IPS-18a (cell line): ENCODE measurements at regions not wholly inside any gene's neighbourhood (a gene's known extent, or its start where the extent isn't known, plus 50 kb on each side); places are given as distances from the start of the nearest gene placed in this dataset.

Source experiments
- H3K27ac ChIP-seq: one replicate; pipeline ENCODE4 v1.5.1; 2013; ENCODE audit warnings: low read length
- H3K27me3 ChIP-seq: one replicate; pipeline ENCODE4 v1.6.1; 2013; ENCODE audit warnings: mild to moderate bottlenecking, low read length; ENCODE audit not compliant: control insufficient read depth, insufficient read depth
- H3K36me3 ChIP-seq: one replicate; pipeline ENCODE4 v1.6.1; 2013; ENCODE audit warnings: low read depth, low read length; ENCODE audit not compliant: control insufficient read depth
- H3K4me1 ChIP-seq: one replicate; pipeline ENCODE4 v1.6.1; 2013; ENCODE audit warnings: low read depth, low read length; ENCODE audit not compliant: control insufficient read depth
- H3K4me3 ChIP-seq: one replicate; pipeline ENCODE4 v1.5.1; 2013; ENCODE audit warnings: low read length
- H3K9ac ChIP-seq: one replicate; pipeline ENCODE4 v1.6.1; 2013; ENCODE audit warnings: mild to moderate bottlenecking, low read length, moderate library complexity
- H3K9me3 ChIP-seq: one replicate; pipeline ENCODE4 v1.6.1; 2013; ENCODE audit warnings: low read depth, low read length; ENCODE audit not compliant: control insufficient read depth

DNA sequence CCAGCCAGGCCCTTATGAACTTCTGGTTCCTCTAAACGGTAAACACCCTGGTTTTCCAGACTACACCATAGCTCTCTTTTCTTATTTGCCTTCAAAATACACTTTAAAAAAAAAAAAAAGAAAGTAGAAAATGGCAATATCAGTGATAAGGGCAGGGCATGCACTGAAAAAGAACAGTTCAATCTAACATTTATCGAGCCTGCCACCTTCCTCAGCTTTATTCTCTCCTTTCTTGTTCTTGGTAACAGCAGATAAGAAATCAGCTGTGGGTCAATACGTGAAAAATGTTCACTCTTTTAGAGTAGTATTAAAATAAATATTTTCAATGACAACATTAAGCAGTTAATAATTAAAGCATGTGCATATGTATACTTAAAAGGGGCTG is 83.1 kb upstream of the ZNF648 start:
- Histone ChIP-seq H3K27me3 (no peaks in the 10 kb centered on the region), H3K4me3 (no peak overlapping the region), H3K27ac (no peak overlapping the region), H3K9ac (no peak overlapping the region), H3K4me1 (peaks cover 6% of the 10 kb centered on the region), H3K36me3 (no peaks in the 10 kb centered on the region), H3K9me3 (no peaks in the 10 kb centered on the region)

- H3K9me3 ChIP-seq = no peaks in the 10 kb centered on the region
- H3K27me3 ChIP-seq = no peaks in the 10 kb centered on the region
- peaks cover 6% of the 10 kb centered on the region for H3K4me1 ChIP-seq
- no peaks in the 10 kb centered on the region for H3K36me3 ChIP-seq
- no peak overlapping the region for H3K9ac ChIP-seq
- no peak overlapping the region for H3K4me3 ChIP-seq
- no peak overlapping the region for H3K27ac ChIP-seq
These were observed 82.5 kb upstream of the ZNF648 start for GRCh38 chr1:182143825-182144645.

DNA sequence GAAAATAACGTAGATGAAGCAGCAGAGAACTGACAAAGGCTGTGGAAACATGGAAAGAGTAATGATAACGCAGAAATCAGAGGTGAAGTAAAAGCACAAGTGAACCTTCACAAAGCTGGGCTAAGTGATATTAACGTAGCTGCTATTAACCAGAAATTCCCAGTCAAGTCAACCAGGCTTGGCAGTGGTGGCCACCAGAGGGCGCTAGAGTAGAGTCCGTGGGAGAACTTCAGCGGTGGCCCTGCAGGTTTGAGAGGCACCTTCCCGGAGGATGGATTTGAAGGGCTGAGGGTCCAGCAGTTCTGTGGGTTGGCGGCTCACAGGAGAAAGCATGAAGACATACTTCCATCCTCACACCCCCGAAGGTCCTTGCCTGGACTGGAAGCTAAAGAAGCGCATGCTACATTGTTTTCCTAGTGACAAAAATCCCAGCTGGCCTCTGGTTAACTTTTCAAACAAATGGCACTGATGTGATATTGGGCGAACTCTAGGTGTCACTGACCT is 81.7 kb upstream of the ZNF648 start:
- H3K4me3 ChIP-seq = no peak overlapping the region
- no peak overlapping the region for H3K9ac ChIP-seq
- H3K36me3 ChIP-seq = no peaks in the 10 kb centered on the region
- H3K27me3 ChIP-seq = no peaks in the 10 kb centered on the region
- H3K9me3 ChIP-seq = no peaks in the 10 kb centered on the region
- H3K27ac ChIP-seq = no peak overlapping the region
- peaks cover 6% of the 10 kb centered on the region for H3K4me1 ChIP-seq

DNA sequence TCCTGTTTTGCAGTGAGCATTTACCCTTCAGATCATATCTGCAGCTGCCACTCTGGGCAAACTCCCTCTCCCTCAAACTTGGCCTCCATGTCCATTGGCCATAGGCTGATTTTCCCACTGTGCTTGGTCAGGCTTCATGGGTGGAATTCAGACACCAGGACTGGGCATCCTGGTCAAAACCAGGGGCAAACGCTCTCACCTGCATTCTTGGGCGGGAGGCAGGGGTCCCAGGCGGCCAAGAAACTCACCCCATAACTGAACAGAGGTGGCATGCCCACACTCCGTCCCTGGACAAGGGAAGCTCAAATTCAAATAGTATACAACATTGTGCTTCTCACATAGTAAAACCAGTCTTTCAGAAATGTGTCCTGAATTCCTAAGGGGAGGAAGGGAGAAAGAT is 81.1 kb upstream of the ZNF648 start:
- Histone ChIP-seq H3K36me3 (no peaks in the 10 kb centered on the region), H3K9ac (no peak overlapping the region), H3K4me1 (peaks cover 6% of the 10 kb centered on the region), H3K4me3 (no peak overlapping the region), H3K27ac (no peak overlapping the region), H3K27me3 (no peaks in the 10 kb centered on the region), H3K9me3 (no peaks in the 10 kb centered on the region)

- Histone ChIP-seq H3K4me1 (peaks cover 15% of the 10 kb centered on the region), H3K27ac (no peak overlapping the region), H3K9ac (no peak overlapping the region), H3K9me3 (no peaks in the 10 kb centered on the region), H3K27me3 (no peaks in the 10 kb centered on the region), H3K4me3 (no peak overlapping the region), H3K36me3 (no peaks in the 10 kb centered on the region)
These were observed 79.5 kb upstream of the ZNF648 start for GRCh38 chr1:182141040-182141439.

- H3K9ac ChIP-seq = no peak overlapping the region
- H3K9me3 ChIP-seq = no peaks in the 10 kb centered on the region
- H3K27ac ChIP-seq = no peak overlapping the region
- H3K36me3 ChIP-seq = no peaks in the 10 kb centered on the region
- H3K4me1 ChIP-seq = peaks cover 15% of the 10 kb centered on the region
- H3K27me3 ChIP-seq = no peaks in the 10 kb centered on the region
- H3K4me3 ChIP-seq = no peak overlapping the region
These were observed 78.0 kb upstream of the ZNF648 start for GRCh38 chr1:182139496-182139895.

GRCh38 chr1:182137546-182137945 is 76.0 kb upstream of the ZNF648 start:
- no peaks in the 10 kb centered on the region for H3K27me3 ChIP-seq
- no peaks in the 10 kb centered on the region for H3K36me3 ChIP-seq
- H3K9ac ChIP-seq = no peak overlapping the region
- no peak overlapping the region for H3K4me3 ChIP-seq
- peaks cover 9% of the 10 kb centered on the region for H3K4me1 ChIP-seq
- H3K27ac ChIP-seq = no peak overlapping the region
- H3K9me3 ChIP-seq = no peaks in the 10 kb centered on the region

DNA sequence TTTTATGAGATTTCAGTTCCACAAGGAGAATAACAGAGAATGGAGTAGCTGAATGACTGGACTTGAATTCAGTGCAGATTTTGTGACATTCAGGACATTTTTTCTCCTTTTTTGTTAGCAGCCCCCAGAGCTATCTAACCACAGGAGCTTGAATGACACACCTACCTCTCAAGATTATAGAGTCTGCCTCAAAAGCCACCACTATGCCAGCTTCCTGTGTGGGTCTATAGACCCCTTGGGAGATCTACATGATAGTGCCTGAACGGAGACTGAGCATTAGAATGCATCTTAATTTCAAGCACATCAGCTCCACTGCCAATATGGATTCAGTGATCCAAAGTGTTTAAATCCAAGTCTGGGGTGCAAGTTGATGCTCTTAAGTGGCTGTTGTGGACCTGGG is 74.4 kb upstream of the ZNF648 start:
- Histone ChIP-seq H3K9ac (no peak overlapping the region), H3K9me3 (no peaks in the 10 kb centered on the region), H3K27ac (no peak overlapping the region), H3K4me1 (peaks cover 9% of the 10 kb centered on the region), H3K4me3 (no peak overlapping the region), H3K36me3 (no peaks in the 10 kb centered on the region), H3K27me3 (no peaks in the 10 kb centered on the region)

- Histone ChIP-seq H3K9ac (no peak overlapping the region), H3K4me3 (no peak overlapping the region), H3K36me3 (no peaks in the 10 kb centered on the region), H3K27me3 (no peaks in the 10 kb centered on the region), H3K27ac (no peak overlapping the region), H3K9me3 (no peaks in the 10 kb centered on the region), H3K4me1 (peaks cover 12% of the 10 kb centered on the region)
These were observed 72.7 kb upstream of the ZNF648 start for GRCh38 chr1:182134257-182134656.

- H3K4me3 ChIP-seq = no peak overlapping the region
These were observed 71.7 kb upstream of the ZNF648 start for GRCh38 chr1:182133181-182133580.

DNA sequence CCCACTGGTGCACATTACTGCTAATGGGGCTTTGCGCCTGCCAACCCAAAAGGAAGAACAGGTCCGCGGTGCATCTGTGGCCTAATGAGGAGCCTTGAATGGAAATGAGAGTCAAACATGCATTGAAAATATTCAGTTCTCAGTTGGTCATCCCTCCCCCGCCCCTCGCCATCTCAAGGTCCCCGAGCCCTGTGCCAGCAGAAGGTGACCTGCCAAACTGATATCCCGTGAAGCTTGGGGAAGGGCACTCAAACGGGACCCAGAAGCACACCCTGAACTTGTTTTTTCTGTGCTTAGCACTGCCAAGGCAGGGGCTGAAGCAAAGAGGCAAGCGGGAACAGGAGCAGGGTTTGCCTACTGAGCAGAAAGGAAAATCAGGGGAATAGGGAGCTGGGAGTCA is 67.9 kb upstream of the ZNF648 start:
- no peaks in the 10 kb centered on the region for H3K27me3 ChIP-seq
- no peaks in the 10 kb centered on the region for H3K9me3 ChIP-seq
- H3K36me3 ChIP-seq = no peaks in the 10 kb centered on the region
- H3K9ac ChIP-seq = no peak overlapping the region
- no peak overlapping the region for H3K27ac ChIP-seq
- H3K4me3 ChIP-seq = no peak overlapping the region
- H3K4me1 ChIP-seq = peaks cover 4% of the 10 kb centered on the region

More at GRCh38 chr1:182133181-182133580, 71.7 kb upstream of the ZNF648 start:
- no peaks in the 10 kb centered on the region for H3K9me3 ChIP-seq
- H3K4me1 ChIP-seq = peaks cover 13% of the 10 kb centered on the region
- H3K27me3 ChIP-seq = no peaks in the 10 kb centered on the region
- H3K9ac ChIP-seq = no peak overlapping the region
- no peaks in the 10 kb centered on the region for H3K36me3 ChIP-seq
- no peak overlapping the region for H3K27ac ChIP-seq

DNA sequence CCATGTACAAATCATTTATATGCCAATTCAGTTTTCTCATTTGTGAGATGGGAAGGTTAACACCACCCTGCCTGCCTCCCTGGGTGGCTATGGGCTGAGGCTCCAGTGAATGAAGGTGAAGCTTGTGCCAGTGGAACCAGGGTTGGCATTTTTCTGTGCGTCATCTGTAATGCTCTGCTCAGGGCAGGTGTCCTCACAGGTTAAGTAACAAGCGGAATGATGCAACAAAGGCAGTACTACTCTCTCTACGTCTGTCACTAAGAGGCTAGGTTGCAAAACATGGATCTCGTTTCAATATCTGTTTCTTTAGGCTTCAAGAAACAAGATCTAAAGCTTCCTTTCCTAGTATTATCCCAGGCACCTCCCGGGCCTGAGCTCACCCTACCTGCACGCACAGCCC is 67.0 kb upstream of the ZNF648 start:
- H3K27me3 ChIP-seq = no peaks in the 10 kb centered on the region
- H3K4me1 ChIP-seq = peaks cover 4% of the 10 kb centered on the region
- H3K9me3 ChIP-seq = no peaks in the 10 kb centered on the region
- H3K27ac ChIP-seq = no peak overlapping the region
- no peak overlapping the region for H3K9ac ChIP-seq
- no peaks in the 10 kb centered on the region for H3K36me3 ChIP-seq
- H3K4me3 ChIP-seq = no peak overlapping the region
